ENCODE measurements at regions not wholly inside any gene's neighbourhood (a gene's known extent, or its start where the extent isn't known, plus 50 kb on each side); places are given as distances from the start of the nearest gene placed in this dataset.

DNA sequence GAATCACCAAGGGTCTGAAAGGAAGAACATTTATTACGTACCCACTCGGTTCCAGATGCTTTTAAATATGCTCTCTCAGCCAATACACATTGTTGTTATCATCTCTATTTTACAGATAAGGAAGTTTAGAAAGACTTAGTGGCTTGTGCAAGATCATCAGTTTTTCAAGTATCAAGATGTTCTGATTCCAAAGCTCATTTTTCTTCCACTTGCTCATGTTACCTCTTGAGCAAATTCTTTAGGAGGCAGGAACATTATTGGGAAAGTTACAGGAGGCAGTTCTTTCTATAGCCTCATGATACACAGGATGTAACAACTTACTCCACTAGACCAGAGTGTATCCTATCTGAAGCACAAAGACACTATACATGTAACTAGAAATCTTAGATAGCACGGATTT lies 65.0 kb upstream of the MMADHC start:
- TF ChIP-seq EZH2 (IDR thresholded peaks at IDR 0.05; ENCODE audit: insufficient read depth, poor library complexity, severe bottlenecking): no peak
- no peak for TF ChIP-seq EZH2phosphoT487 (IDR thresholded peaks at IDR 0.05; ENCODE audit: insufficient read depth, low read depth)
